ENCODE measurements at regions not wholly inside any gene's neighbourhood (a gene's known extent, or its start where the extent isn't known, plus 50 kb on each side); places are given as distances from the start of the nearest gene placed in this dataset.

- H3K4me1 ChIP-seq = no peaks in the 10 kb centered on the region
- peaks cover 0 to 22% (median 0%) of the 10 kb centered on the region in 7 donors for H3K27me3 ChIP-seq (replicated peaks in 1 of 7)
- no peak overlapping the region for H3K4me3 ChIP-seq
- DNase-seq = no peak
- intact Hi-C loops (cut with DNase I; ENCODE audit: low total_unique reads) = no loop called here
- TF ChIP-seq POLR2A (IDR thresholded peaks at IDR 0.05) (no peak), CTCF (IDR thresholded peaks at IDR 0.05 in 8 of 11, conservative IDR thresholded peaks at IDR 0.05 in 3 of 11) (no peak), POLR2AphosphoS5 (IDR thresholded peaks at IDR 0.05) (no peak)
- H3K27ac ChIP-seq = no peak overlapping the region
- no peaks in the 10 kb centered on the region for H3K9me3 ChIP-seq
- no peaks in the 10 kb centered on the region for H3K36me3 ChIP-seq
- WGBS, 5 donors = 63 to 90% (median 75%) methylated on average over 5 of the region's 5 CpGs
These were observed 196.4 kb upstream of the TWIST2 start for GRCh38 chr2:238651306-238652052.

- no peaks in the 10 kb centered on the region for H3K4me1 ChIP-seq
- DNase-seq = no peak
- H3K27ac ChIP-seq = no peak overlapping the region
- H3K9me3 ChIP-seq = no peaks in the 10 kb centered on the region
- 77 to 92% (median 84%) methylated on average over 13 to 15 of the region's 15 CpGs for WGBS, 5 donors
- no peaks in the 10 kb centered on the region for H3K36me3 ChIP-seq
- peaks cover 0 to 22% (median 0%) of the 10 kb centered on the region in 7 donors for H3K27me3 ChIP-seq (replicated peaks in 1 of 7)
- no peak for TF ChIP-seq POLR2AphosphoS5 (IDR thresholded peaks at IDR 0.05)
- no peak for TF ChIP-seq POLR2A (IDR thresholded peaks at IDR 0.05)
- TF ChIP-seq CTCF (IDR thresholded peaks at IDR 0.05 in 8 of 11, conservative IDR thresholded peaks at IDR 0.05 in 3 of 11) = no peak
- H3K4me3 ChIP-seq = no peak overlapping the region
- intact Hi-C loops (cut with DNase I; ENCODE audit: low total_unique reads) = no loop called here
These were observed 195.7 kb upstream of the TWIST2 start for GRCh38 chr2:238652053-238652770.

- Histone ChIP-seq H3K9me3 (no peaks in the 10 kb centered on the region), H3K4me3 (no peak overlapping the region), H3K27me3 (replicated peaks in 1 of 7) (peaks cover 0 to 22% (median 0%) of the 10 kb centered on the region in 7 donors), H3K36me3 (no peaks in the 10 kb centered on the region), H3K4me1 (no peaks in the 10 kb centered on the region), H3K27ac (no peak overlapping the region)
- WGBS, 5 donors = 69 to 89% (median 86%) methylated on average over 7 to 12 of the region's 13 CpGs
- TF ChIP-seq POLR2AphosphoS5 (IDR thresholded peaks at IDR 0.05) = no peak
- TF ChIP-seq CTCF (IDR thresholded peaks at IDR 0.05 in 8 of 11, conservative IDR thresholded peaks at IDR 0.05 in 3 of 11) = no peak
- no peak for TF ChIP-seq POLR2A (IDR thresholded peaks at IDR 0.05)
- intact Hi-C loops (cut with DNase I; ENCODE audit: low total_unique reads) = no loop called here
- DNase-seq = no peak
These were observed 195.1 kb upstream of the TWIST2 start for GRCh38 chr2:238652771-238653157.

GRCh38 chr2:238653431-238654109, 194.3 kb upstream of the TWIST2 start:
- H3K27ac ChIP-seq = no peak overlapping the region
- H3K4me1 ChIP-seq = no peaks in the 10 kb centered on the region
- H3K27me3 ChIP-seq (replicated peaks in 1 of 7) = peaks cover 0 to 22% (median 0%) of the 10 kb centered on the region in 7 donors
- H3K9me3 ChIP-seq = no peaks in the 10 kb centered on the region
- TF ChIP-seq CTCF (IDR thresholded peaks at IDR 0.05 in 8 of 11, conservative IDR thresholded peaks at IDR 0.05 in 3 of 11) (no peak), POLR2A (IDR thresholded peaks at IDR 0.05) (no peak), POLR2AphosphoS5 (IDR thresholded peaks at IDR 0.05) (no peak)
- intact Hi-C loops (cut with DNase I; ENCODE audit: low total_unique reads) = no loop called here
- H3K36me3 ChIP-seq = no peaks in the 10 kb centered on the region
- 72 to 85% (median 73%) methylated on average over 10 to 13 of the region's 13 CpGs for WGBS, 5 donors
- no peak overlapping the region for H3K4me3 ChIP-seq
- DNase-seq = no peak

Data from spleen (tissue), 11 donors.